ENCODE measurements at regions not wholly inside any gene's neighbourhood (a gene's known extent, or its start where the extent isn't known, plus 50 kb on each side); places are given as distances from the start of the nearest gene placed in this dataset.

DNA sequence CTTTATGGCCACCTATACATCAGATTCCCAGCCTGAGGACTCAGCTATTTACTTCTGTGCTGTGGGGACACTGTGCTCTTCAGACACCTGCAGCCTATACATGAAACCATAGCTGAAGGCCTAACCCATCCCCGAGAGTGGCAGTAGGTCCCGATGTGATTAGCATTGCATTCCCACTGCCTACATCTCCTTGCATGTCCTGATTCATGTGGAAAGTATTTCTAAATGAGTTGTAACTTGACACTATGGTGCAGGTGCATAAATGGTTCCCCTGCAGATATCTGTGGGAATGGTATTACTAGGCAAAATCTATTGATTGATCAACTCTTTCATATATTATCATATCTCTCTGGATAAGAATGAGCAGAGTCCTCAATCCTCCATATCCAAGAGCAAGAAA lies 433.5 kb downstream of the DAD1 start:
- H3K36me3 Mint-ChIP-seq (ENCODE audit: low read depth): no peaks in the 10 kb centered on the region
- peaks cover 3% of the 10 kb centered on the region for H3K27me3 Mint-ChIP-seq (ENCODE audit: low read depth)
- no peak overlapping the region for H3K27ac Mint-ChIP-seq
- no peaks in the 10 kb centered on the region for H3K9me3 Mint-ChIP-seq
- DNase-seq (ENCODE audit: low spot score): no peak
- no peak overlapping the region for H3K4me3 Mint-ChIP-seq (ENCODE audit: low read depth)
- intact Hi-C loops (cut with micrococcal nuclease): no loop called here
- H3K4me1 Mint-ChIP-seq (ENCODE audit: low read depth): peaks cover 12% of the 10 kb centered on the region

DNA sequence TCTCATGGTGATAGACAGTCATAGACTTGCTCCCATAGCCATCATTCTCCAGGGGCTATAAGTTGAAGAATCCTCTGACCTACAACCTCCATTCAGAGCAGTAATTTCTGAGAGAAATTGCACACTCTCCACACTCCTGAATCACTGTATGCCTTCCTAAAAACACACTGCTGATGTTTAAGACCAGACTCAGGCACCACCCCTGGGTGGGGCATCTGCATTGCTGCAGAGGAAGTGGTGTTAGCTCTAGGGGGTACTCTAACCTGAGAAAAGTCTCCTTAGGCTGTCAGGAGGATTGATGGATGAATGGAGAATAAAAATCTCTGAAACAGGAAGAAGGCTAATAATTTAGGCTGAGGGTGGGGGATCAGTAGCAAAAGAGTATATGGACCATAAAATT lies 436.1 kb downstream of the DAD1 start:
- Mint-ChIP-seq H3K27me3 (ENCODE audit: low read depth) (peaks cover 7% of the 10 kb centered on the region), H3K9me3 (no peaks in the 10 kb centered on the region), H3K36me3 (ENCODE audit: low read depth) (no peaks in the 10 kb centered on the region), H3K27ac (no peak overlapping the region), H3K4me3 (ENCODE audit: low read depth) (no peak overlapping the region), H3K4me1 (ENCODE audit: low read depth) (peaks cover 3% of the 10 kb centered on the region)
- intact Hi-C loops (cut with micrococcal nuclease): no loop called here
- DNase-seq (ENCODE audit: low spot score): no peak

DNA sequence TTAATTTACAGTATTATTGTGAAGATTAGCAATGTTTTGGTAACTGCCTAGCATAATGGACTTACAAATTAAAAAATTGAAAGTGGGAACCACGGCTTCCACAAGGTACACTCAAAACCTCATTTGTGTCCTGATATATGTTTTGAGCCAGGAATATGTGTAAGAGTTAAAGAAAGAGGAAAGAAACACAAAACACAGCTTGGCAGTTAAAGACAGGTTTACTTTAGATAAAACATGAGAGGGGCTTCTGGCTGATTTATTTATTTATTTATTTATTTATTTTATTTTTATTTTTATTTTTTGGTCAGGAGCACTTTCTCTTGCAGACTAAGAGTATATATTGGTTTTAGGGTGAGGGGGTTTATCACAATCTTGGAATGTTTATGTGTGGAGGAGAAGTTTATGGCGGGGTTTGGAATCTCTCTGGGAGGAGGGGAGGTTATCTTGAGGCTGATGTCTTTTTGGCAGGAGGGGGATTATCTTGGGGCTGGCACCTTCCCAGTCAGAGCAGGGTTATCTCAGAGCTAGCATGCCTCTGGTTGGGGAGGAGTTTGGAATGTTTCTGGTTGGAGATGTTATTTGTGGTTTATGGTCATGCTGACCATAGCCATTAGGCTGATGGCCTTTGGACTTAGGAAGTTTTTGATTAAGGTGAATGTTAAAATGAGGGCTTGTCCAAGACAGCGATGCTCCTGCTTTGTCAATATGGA lies 436.7 kb downstream of the DAD1 start:
- H3K27ac Mint-ChIP-seq: no peak overlapping the region
- H3K4me1 Mint-ChIP-seq (ENCODE audit: low read depth): peaks cover 3% of the 10 kb centered on the region
- peaks cover 10% of the 10 kb centered on the region for H3K27me3 Mint-ChIP-seq (ENCODE audit: low read depth)
- no peaks in the 10 kb centered on the region for H3K36me3 Mint-ChIP-seq (ENCODE audit: low read depth)
- no peaks in the 10 kb centered on the region for H3K9me3 Mint-ChIP-seq
- intact Hi-C loops (cut with micrococcal nuclease): no loop called here
- no peak for DNase-seq (ENCODE audit: low spot score)
- H3K4me3 Mint-ChIP-seq (ENCODE audit: low read depth): no peak overlapping the region

DNA sequence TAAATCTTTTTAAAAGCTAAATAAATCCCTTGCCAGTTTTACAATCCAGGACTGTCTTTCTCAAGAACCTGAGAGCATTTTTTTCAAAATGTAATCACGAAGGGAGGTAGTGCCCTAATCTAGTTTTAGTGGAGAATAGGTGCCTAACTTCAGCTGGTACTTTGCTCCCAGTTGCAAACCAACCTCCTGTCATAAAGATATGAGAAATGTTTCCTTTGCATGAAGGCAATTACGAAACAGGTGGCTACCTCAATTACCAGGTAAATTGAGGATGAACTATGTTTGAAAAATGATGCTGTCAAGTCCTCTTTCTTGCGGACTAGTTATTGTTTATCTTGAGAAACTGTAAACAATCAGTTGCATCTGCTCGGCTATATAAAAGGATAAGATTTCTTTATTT lies 437.9 kb downstream of the DAD1 start:
- Mint-ChIP-seq H3K9me3 (no peaks in the 10 kb centered on the region), H3K27ac (no peak overlapping the region), H3K36me3 (ENCODE audit: low read depth) (no peaks in the 10 kb centered on the region), H3K4me1 (ENCODE audit: low read depth) (peaks cover 3% of the 10 kb centered on the region), H3K4me3 (ENCODE audit: low read depth) (no peak overlapping the region), H3K27me3 (ENCODE audit: low read depth) (peaks cover 10% of the 10 kb centered on the region)
- intact Hi-C loops (cut with micrococcal nuclease): no loop called here
- no peak for DNase-seq (ENCODE audit: low spot score)

DNA sequence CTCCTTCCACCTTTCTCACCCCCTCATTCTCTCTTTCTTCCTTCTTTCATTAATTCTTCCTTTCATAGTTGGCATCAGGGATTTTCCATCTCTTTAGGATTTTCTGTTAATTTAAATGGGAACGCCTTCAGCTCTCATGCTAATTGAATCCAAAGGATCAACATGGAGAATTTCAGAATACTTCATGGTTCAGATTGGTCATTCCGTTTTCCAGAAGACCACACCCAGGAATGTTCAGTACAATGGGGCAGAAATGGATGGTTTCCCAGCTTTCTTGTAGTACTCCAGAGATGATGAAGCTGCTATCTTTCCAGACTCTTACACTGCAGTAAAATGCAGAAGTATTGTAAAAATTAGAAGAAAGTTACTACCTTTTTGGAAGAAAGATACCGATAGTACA lies 440.0 kb downstream of the DAD1 start:
- intact Hi-C loops (cut with micrococcal nuclease): no loop called here
- Mint-ChIP-seq H3K36me3 (ENCODE audit: low read depth) (no peaks in the 10 kb centered on the region), H3K4me3 (ENCODE audit: low read depth) (no peak overlapping the region), H3K27me3 (ENCODE audit: low read depth) (peaks cover 10% of the 10 kb centered on the region), H3K4me1 (ENCODE audit: low read depth) (peaks cover 3% of the 10 kb centered on the region), H3K9me3 (no peaks in the 10 kb centered on the region), H3K27ac (no peak overlapping the region)
- DNase-seq (ENCODE audit: low spot score): no peak

DNA sequence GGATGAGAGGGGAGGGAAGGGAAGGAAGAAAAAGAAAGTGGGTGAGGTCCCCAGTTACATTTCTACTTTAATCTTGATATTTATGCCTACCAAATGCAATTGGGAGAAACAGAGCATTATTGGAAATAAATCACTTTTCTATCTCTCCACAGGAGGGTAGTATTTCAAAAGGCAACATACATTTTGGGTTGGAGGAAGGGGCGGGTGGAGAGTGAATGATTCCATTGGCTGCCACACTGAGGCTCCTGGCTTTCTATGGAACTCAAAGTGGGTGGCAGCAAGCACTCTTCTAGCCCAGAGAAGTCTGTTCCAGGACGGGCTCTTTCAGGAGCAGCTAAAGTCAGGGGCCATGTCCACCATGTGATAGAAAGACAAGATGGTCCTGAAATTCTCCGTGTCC lies 441.3 kb downstream of the DAD1 start:
- Mint-ChIP-seq H3K4me3 (ENCODE audit: low read depth) (peak overlapping the region; percentile 78), H3K4me1 (ENCODE audit: low read depth) (no peaks in the 10 kb centered on the region), H3K36me3 (ENCODE audit: low read depth) (no peaks in the 10 kb centered on the region), H3K27me3 (ENCODE audit: low read depth) (peaks cover 7% of the 10 kb centered on the region), H3K9me3 (no peaks in the 10 kb centered on the region), H3K27ac (peak overlapping the region; percentile 67)
- DNase-seq (ENCODE audit: low spot score): no peak
- intact Hi-C loops (cut with micrococcal nuclease): no loop called here

DNA sequence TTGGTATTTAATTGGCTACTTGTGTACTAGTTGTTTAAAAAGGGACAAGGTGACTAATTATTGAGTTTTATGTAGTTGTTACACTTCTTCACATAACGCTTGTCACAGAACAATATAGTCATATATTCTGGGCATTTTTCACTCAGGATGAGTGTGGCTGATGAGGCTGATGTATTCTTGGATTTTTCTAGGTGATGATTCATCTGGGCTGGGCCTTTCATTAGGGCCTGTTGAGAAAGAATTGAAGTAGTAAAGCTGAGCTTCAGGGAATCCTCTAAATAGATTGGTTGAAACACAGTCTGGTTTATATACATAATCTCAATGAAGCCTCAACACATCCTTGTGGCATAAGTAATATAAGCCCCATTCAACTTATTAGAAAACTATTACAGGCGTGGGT lies 445.7 kb downstream of the DAD1 start:
- no peak for DNase-seq (ENCODE audit: low spot score)
- no peaks in the 10 kb centered on the region for H3K9me3 Mint-ChIP-seq
- peaks cover 8% of the 10 kb centered on the region for H3K27me3 Mint-ChIP-seq (ENCODE audit: low read depth)
- H3K36me3 Mint-ChIP-seq (ENCODE audit: low read depth): no peaks in the 10 kb centered on the region
- intact Hi-C loops (cut with micrococcal nuclease): no loop called here
- no peak overlapping the region for H3K4me3 Mint-ChIP-seq (ENCODE audit: low read depth)
- no peak overlapping the region for H3K27ac Mint-ChIP-seq
- no peaks in the 10 kb centered on the region for H3K4me1 Mint-ChIP-seq (ENCODE audit: low read depth)

DNA sequence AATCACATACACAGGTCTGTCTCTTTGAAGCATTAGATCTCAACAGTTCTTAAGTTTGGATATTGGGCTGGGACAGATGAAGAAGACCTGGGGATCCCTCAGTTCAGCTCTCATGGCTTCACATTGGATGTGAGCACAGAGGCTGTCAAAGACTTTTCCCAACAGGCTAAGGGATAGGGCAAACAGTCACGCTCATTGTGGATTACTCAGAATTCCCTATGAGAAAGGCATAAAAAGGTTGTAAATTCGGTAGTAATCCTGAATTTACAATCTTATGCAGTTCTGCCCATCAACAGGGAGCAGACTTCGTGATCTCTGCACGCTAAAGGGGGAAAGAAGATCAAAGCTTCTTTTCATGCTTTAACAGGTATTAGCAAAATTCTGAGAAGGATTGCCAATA lies 448.4 kb downstream of the DAD1 start:
- Mint-ChIP-seq H3K36me3 (ENCODE audit: low read depth) (no peaks in the 10 kb centered on the region), H3K9me3 (no peaks in the 10 kb centered on the region), H3K4me3 (ENCODE audit: low read depth) (no peak overlapping the region), H3K27ac (no peak overlapping the region), H3K27me3 (ENCODE audit: low read depth) (peaks cover 6% of the 10 kb centered on the region), H3K4me1 (ENCODE audit: low read depth) (no peaks in the 10 kb centered on the region)
- intact Hi-C loops (cut with micrococcal nuclease): no loop called here
- no peak for DNase-seq (ENCODE audit: low spot score)

DNA sequence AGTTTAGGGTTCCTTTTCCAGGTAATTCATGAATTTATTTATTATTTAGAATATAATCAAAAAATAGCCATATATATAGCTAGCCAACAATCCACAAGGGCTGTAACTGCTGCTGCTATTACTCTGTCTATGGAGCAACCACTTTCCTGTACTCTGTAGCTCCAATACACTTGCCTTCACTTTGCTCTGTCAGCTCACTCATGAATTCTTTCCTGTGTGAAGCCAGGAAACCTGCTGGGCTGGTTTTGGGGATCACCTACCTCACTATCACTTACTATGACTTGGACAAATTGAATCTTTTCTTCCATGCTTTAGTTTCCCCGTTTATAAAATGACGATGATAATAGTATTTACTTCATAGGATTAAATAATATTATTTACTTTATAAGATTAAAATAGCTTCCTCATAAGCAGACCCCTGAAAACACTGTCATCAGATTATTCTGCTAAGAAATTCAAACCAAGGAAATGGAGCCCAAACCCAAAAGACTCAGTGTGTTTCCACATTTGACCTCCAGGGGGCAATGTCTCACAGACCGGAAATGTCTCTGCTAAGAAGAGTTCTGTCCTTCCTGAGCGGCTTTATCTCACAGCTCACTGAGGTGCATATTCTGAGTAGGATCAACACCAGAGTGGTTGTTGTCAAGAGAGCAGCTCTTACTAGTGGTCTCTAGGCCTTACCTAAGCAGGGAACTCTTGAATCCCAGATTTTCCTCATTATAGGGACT lies 457.1 kb downstream of the DAD1 start:
- H3K36me3 Mint-ChIP-seq (ENCODE audit: low read depth): peaks cover 5% of the 10 kb centered on the region
- H3K4me3 Mint-ChIP-seq (ENCODE audit: low read depth): no peak overlapping the region
- DNase-seq (ENCODE audit: low spot score): no peak
- H3K27ac Mint-ChIP-seq: no peak overlapping the region
- intact Hi-C loops (cut with micrococcal nuclease): no loop called here
- peaks cover 10% of the 10 kb centered on the region for H3K4me1 Mint-ChIP-seq (ENCODE audit: low read depth)
- peaks cover 2% of the 10 kb centered on the region for H3K27me3 Mint-ChIP-seq (ENCODE audit: low read depth)
- no peaks in the 10 kb centered on the region for H3K9me3 Mint-ChIP-seq

DNA sequence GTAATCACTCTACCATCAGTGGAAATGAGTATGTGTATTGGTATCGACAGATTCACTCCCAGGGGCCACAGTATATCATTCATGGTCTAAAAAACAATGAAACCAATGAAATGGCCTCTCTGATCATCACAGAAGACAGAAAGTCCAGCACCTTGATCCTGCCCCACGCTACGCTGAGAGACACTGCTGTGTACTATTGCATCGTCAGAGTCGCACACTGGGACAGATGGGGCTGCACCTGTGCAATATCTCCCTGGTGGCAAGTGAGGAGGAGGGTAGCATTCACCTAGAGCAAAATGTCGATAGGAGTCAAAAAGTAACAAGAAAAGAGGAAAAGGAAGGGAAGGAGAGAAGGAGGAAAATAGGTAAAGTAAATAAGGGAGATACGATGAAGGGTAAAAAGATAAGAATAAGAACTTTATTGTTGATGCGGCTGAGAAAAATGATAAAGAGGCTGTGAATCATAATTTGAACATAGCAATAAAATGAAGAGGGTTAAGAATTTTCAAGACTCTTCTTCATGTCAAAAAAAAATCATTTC lies 450.5 kb upstream of the OR4E1 start:
- peak overlapping the region; percentile 85 for H3K27ac Mint-ChIP-seq
- no peaks in the 10 kb centered on the region for H3K36me3 Mint-ChIP-seq (ENCODE audit: low read depth)
- intact Hi-C loops (cut with micrococcal nuclease): loop anchor here (5.0 to 10.0 kb wide), 2 partner anchors 381 to 433 kb away; no protein-coding TSS in a partner anchor
- no peaks in the 10 kb centered on the region for H3K9me3 Mint-ChIP-seq
- peak overlapping the region; percentile 83 for H3K4me3 Mint-ChIP-seq (ENCODE audit: low read depth)
- H3K27me3 Mint-ChIP-seq (ENCODE audit: low read depth): no peaks in the 10 kb centered on the region
- H3K4me1 Mint-ChIP-seq (ENCODE audit: low read depth): peaks cover 28% of the 10 kb centered on the region
- no peak for DNase-seq (ENCODE audit: low spot score)

DNA sequence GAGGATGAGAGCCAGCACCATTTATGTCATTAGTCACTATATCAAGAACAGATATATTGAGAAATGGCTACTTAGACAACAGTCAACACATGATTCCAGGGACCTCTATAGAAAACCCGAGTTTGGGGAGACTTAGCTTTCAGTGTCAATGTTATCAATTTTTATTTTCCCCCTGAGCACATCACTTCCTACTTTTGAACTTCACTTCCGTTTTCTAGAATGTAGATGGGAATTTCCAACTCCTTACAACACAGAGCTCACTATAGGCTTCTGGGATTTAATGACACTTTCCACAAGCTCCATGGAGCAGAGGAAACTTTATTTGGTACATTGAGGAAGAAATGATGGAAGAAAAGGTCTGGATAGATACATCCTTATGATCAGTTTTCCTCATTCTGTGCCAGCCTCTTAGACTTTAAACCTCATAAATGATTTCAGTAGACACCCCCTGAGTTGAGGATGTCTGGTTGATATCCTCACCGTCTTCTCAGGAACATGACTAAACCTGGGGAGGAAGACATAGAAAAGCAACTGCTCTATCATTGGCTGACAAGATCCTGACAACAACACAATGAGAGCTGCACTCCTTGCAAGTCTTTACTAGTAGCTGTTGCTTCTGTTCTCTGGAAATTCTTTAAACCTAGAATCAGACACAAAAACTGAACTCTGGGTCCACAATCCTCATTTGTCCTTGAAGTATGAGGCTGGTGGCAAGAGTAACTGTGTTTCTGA lies 449.4 kb upstream of the OR4E1 start:
- DNase-seq (ENCODE audit: low spot score): no peak
- Mint-ChIP-seq H3K4me1 (ENCODE audit: low read depth) (peaks cover 28% of the 10 kb centered on the region), H3K4me3 (ENCODE audit: low read depth) (peak overlapping the region; percentile 83), H3K27ac (peak overlapping the region; percentile 85), H3K27me3 (ENCODE audit: low read depth) (no peaks in the 10 kb centered on the region), H3K9me3 (no peaks in the 10 kb centered on the region), H3K36me3 (ENCODE audit: low read depth) (no peaks in the 10 kb centered on the region)
- intact Hi-C loops (cut with micrococcal nuclease): loop anchor here (5.0 to 10.0 kb wide), 2 partner anchors 382 to 434 kb away; no protein-coding TSS in a partner anchor

DNA sequence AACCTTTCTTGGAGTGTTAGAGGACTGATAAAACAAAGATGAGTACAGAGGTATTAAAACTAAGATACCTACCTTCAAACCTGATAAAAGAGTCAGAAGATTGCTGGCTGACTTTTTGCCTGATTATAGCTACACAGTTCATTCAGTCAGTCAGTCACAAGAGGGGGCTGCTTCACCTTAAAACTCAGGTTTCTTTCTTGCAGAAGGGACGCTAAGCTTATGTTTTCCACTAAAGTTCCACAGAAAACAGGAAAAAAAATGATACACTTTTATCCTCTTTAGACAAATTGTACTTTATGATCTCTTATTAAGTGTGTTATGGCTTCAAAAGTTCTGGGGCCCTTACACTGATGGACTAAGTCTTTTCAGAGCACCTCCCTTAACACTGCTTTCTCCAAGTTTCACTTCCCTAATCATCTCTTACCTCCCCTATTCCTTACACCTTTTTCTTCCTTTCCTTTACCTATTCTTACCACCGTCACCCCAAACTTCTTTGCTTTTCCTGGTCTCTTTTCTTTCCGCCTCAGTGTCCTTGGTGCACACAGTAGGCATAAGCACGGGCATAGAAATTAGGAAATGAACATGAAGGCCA lies 448.7 kb upstream of the OR4E1 start:
- DNase-seq (ENCODE audit: low spot score): no peak
- H3K4me3 Mint-ChIP-seq (ENCODE audit: low read depth): peak overlapping the region; percentile 83
- intact Hi-C loops (cut with micrococcal nuclease): loop anchor here (5.0 to 10.0 kb wide), 2 partner anchors 382 to 435 kb away; no protein-coding TSS in a partner anchor
- peaks cover 26% of the 10 kb centered on the region for H3K4me1 Mint-ChIP-seq (ENCODE audit: low read depth)
- no peaks in the 10 kb centered on the region for H3K36me3 Mint-ChIP-seq (ENCODE audit: low read depth)
- no peaks in the 10 kb centered on the region for H3K9me3 Mint-ChIP-seq
- H3K27ac Mint-ChIP-seq: peak overlapping the region; percentile 85
- H3K27me3 Mint-ChIP-seq (ENCODE audit: low read depth): no peaks in the 10 kb centered on the region
